ENCODE measurements at regions not wholly inside any gene's neighbourhood (a gene's known extent, or its start where the extent isn't known, plus 50 kb on each side); places are given as distances from the start of the nearest gene placed in this dataset.
"Not testable (repeated sequence)": the region's sequence is repeated elsewhere in the genome, so short reads cannot be mapped to it uniquely, and the experiment has no call there.

- no peaks in the 10 kb centered on the region for H3K4me1 Mint-ChIP-seq (ENCODE audit: low read depth)
- no peak overlapping the region for H3K27ac Mint-ChIP-seq
- H3K36me3 Mint-ChIP-seq: no peaks in the 10 kb centered on the region
- peaks cover 18% of the 10 kb centered on the region for H3K9me3 Mint-ChIP-seq
- no peak overlapping the region for H3K4me3 Mint-ChIP-seq
- ChIA-PET POLR2A (no interaction called here), CTCF (interaction anchor here (0.7 kb wide), 1 partner anchor 96 kb away, joined by 3 read pairs; no protein-coding TSS in a partner anchor)
- intact Hi-C loops (cut with micrococcal nuclease): no loop called here
- no peaks in the 10 kb centered on the region for H3K27me3 Mint-ChIP-seq
- DNase-seq: no peak
These were observed 224.3 kb upstream of the SOX2 start for GRCh38 chr3:181487236-181487978.

- ChIA-PET POLR2A (no interaction called here), CTCF (no interaction called here)
- H3K4me1 Mint-ChIP-seq (ENCODE audit: low read depth): no peaks in the 10 kb centered on the region
- no peak overlapping the region for H3K4me3 Mint-ChIP-seq
- peaks cover 27% of the 10 kb centered on the region for H3K9me3 Mint-ChIP-seq
- H3K27ac Mint-ChIP-seq: no peak overlapping the region
- intact Hi-C loops (cut with micrococcal nuclease): no loop called here
- no peaks in the 10 kb centered on the region for H3K36me3 Mint-ChIP-seq
- DNase-seq: no peak
- H3K27me3 Mint-ChIP-seq: no peaks in the 10 kb centered on the region
These were observed 225.4 kb upstream of the SOX2 start for GRCh38 chr3:181486141-181486885.

DNA sequence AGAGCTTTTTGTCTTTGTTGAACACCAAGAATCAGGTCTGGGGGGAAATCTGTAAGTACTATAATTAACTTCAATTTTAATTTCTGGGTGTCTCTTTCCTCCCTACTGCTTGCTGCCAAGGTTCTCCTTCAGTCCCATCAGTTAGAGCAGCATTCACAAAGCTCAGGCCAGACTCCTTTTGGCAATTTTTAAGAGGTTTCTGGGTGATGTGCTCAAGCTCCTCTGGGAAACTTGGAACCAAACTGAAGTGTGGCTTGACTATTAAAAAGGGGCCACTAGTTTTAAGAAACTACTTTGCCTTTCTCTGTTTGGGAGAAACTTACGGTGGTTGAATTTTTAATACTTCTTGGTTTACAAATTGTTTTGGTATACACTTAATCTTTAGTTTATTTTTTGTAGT, 227.7 kb upstream of the SOX2 start:
- no peak overlapping the region for H3K27ac Mint-ChIP-seq

DNA sequence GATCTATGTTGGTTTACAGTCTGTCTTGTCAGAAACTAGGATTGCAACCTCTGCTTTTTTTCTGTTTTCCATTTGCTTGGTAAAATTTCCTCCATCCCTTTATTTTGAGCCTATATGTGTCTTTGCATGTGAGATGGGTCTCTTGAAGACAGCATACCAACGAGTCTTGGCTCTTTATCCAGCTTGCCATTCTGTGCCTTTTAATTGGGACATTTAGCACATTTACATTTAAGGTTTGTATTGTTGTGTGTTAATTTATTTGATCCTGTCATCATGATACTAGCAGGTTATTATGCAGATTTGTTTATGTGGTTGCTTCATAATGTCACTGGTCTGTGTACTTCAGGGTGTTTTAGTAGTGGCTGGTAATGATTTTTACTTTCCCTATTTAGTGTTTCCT, 236.6 kb upstream of the SOX2 start:
- CTCF ChIA-PET; H3K4me1 Mint-ChIP-seq (ENCODE audit: low read depth); POLR2A ChIA-PET; H3K36me3 Mint-ChIP-seq; DNase-seq; H3K4me3 Mint-ChIP-seq; intact Hi-C loops (cut with micrococcal nuclease); H3K27me3 Mint-ChIP-seq; H3K27ac Mint-ChIP-seq: not testable (repeated sequence)
- peaks cover 66% of the 10 kb centered on the region for H3K9me3 Mint-ChIP-seq

More for the DNA sequence above, 227.7 kb upstream of the SOX2 start:
- H3K9me3 Mint-ChIP-seq: peaks cover 37% of the 10 kb centered on the region
- no peaks in the 10 kb centered on the region for H3K36me3 Mint-ChIP-seq
- H3K4me1 Mint-ChIP-seq (ENCODE audit: low read depth): no peaks in the 10 kb centered on the region
- intact Hi-C loops (cut with micrococcal nuclease): no loop called here
- H3K4me3 Mint-ChIP-seq: no peak overlapping the region
- CTCF ChIA-PET: no interaction called here
- DNase-seq: no peak
- POLR2A ChIA-PET: no interaction called here
- no peaks in the 10 kb centered on the region for H3K27me3 Mint-ChIP-seq

DNA sequence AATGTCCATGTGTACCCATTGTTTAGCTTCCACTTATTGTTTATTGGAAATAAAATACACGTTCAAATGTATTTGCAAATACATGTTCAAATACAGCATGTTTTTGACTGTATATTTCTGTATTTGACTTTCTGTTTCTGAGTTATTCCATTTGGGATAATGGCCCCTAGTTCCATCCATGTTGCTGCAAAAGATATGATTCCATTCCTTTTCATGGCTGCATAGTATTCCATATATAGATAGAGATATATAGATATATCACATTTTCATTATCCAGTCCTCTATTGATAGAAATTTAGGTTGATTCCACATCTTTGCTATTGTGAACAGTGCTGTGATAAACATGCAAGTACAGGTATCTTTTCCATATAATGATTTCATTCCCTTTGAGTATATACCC, 241.4 kb upstream of the SOX2 start:
- ChIA-PET CTCF (no interaction called here), POLR2A (no interaction called here)
- intact Hi-C loops (cut with micrococcal nuclease): no loop called here
- DNase-seq: no peak
- Mint-ChIP-seq H3K9me3 (peaks cover 54% of the 10 kb centered on the region), H3K4me1 (ENCODE audit: low read depth) (no peaks in the 10 kb centered on the region), H3K27me3 (no peaks in the 10 kb centered on the region), H3K27ac (no peak overlapping the region), H3K4me3 (no peak overlapping the region), H3K36me3 (no peaks in the 10 kb centered on the region)

- no peaks in the 10 kb centered on the region for H3K36me3 Mint-ChIP-seq
- ChIA-PET POLR2A (no interaction called here), CTCF (no interaction called here)
- no peak overlapping the region for H3K4me3 Mint-ChIP-seq
- H3K27me3 Mint-ChIP-seq: no peaks in the 10 kb centered on the region
- H3K27ac Mint-ChIP-seq: no peak overlapping the region
- peaks cover 21% of the 10 kb centered on the region for H3K9me3 Mint-ChIP-seq
- H3K4me1 Mint-ChIP-seq (ENCODE audit: low read depth): no peaks in the 10 kb centered on the region
- intact Hi-C loops (cut with micrococcal nuclease): no loop called here
- no peak for DNase-seq
These were observed 247.6 kb upstream of the SOX2 start for GRCh38 chr3:181464033-181464694.

DNA sequence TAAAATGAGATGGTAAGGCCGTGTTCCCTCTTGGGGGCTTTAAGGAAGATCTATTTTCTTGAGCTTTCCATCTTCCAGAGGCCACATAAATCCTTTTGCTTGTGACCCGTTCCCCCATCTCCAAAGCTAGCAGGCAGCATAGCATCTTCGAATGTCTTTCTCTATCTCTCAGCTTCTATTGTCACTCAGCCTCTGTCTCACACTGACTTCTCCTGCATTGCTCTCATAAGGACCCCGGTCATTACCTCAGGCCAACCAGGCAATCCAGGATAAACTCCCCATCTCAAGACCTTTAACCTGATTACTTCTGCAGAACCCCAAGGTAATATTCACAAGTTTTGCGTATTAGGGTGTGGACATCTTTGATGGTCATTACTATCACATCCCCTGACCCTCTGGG, 250.3 kb upstream of the SOX2 start:
- H3K27ac Mint-ChIP-seq: no peak overlapping the region
- H3K4me3 Mint-ChIP-seq: no peak overlapping the region
- ChIA-PET CTCF (no interaction called here), POLR2A (no interaction called here)
- H3K4me1 Mint-ChIP-seq (ENCODE audit: low read depth): no peaks in the 10 kb centered on the region
- no peak for DNase-seq
- intact Hi-C loops (cut with micrococcal nuclease): no loop called here
- no peaks in the 10 kb centered on the region for H3K27me3 Mint-ChIP-seq
- H3K36me3 Mint-ChIP-seq: no peaks in the 10 kb centered on the region
- H3K9me3 Mint-ChIP-seq: peaks cover 24% of the 10 kb centered on the region

- H3K9me3 Mint-ChIP-seq: peaks cover 27% of the 10 kb centered on the region
- CTCF ChIA-PET: no interaction called here
These were observed 252.2 kb upstream of the SOX2 start for GRCh38 chr3:181459516-181459915.

DNA sequence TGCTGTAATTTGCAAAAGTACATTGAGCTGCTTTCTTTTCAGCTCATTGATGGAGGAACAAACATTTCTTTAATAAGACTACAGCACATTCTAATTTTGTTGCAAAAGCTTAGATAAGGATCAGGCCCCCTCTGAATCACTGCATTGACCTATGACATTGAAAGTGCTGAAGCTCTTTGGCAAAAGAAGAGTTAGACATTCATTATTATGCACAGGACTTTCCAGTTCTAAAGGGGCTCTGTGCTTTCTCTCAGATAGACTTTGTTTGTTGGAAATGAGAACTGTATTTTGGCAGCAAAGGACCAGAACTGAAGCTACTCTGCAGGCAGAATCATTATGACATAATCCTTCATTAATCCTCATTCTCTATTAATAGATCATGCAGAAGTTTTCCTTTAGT, 252.9 kb upstream of the SOX2 start:
- ChIA-PET CTCF (no interaction called here), POLR2A (no interaction called here)
- Mint-ChIP-seq H3K4me3 (no peak overlapping the region), H3K27me3 (no peaks in the 10 kb centered on the region), H3K27ac (no peak overlapping the region), H3K4me1 (ENCODE audit: low read depth) (no peaks in the 10 kb centered on the region), H3K36me3 (no peaks in the 10 kb centered on the region), H3K9me3 (peaks cover 28% of the 10 kb centered on the region)
- no peak for DNase-seq
- intact Hi-C loops (cut with micrococcal nuclease): no loop called here

More at GRCh38 chr3:181459516-181459915, 252.2 kb upstream of the SOX2 start:
- no peak for DNase-seq
- no peaks in the 10 kb centered on the region for H3K4me1 Mint-ChIP-seq (ENCODE audit: low read depth)
- intact Hi-C loops (cut with micrococcal nuclease): no loop called here
- no peak overlapping the region for H3K4me3 Mint-ChIP-seq
- H3K27me3 Mint-ChIP-seq: no peaks in the 10 kb centered on the region
- H3K36me3 Mint-ChIP-seq: no peaks in the 10 kb centered on the region
- POLR2A ChIA-PET: no interaction called here
- H3K27ac Mint-ChIP-seq: no peak overlapping the region

DNA sequence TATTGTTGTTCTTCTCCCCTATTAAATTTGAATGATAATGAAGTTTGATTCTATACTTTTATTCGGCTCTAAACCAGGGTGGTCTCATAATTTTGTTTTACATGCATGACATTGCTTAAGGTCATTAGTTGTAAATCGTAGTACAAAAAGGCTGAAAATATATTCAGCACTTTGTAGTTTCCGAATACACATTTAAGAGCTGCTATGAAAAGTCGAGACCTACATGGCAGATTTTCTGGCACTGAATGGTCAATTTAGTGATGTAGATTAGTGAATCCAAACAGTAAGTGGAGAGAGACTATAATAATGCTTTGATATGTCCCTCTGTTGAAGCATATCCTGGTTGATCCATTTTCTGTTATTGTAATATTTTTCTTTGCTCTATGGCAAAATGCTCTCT, 254.0 kb upstream of the SOX2 start:
- H3K4me1 Mint-ChIP-seq (ENCODE audit: low read depth): no peaks in the 10 kb centered on the region
- no peaks in the 10 kb centered on the region for H3K36me3 Mint-ChIP-seq
- no peak for DNase-seq
- H3K4me3 Mint-ChIP-seq: no peak overlapping the region
- ChIA-PET POLR2A (no interaction called here), CTCF (no interaction called here)
- intact Hi-C loops (cut with micrococcal nuclease): no loop called here
- no peak overlapping the region for H3K27ac Mint-ChIP-seq
- peaks cover 29% of the 10 kb centered on the region for H3K9me3 Mint-ChIP-seq
- no peaks in the 10 kb centered on the region for H3K27me3 Mint-ChIP-seq

- no peaks in the 10 kb centered on the region for H3K36me3 Mint-ChIP-seq
- no peak overlapping the region for H3K27ac Mint-ChIP-seq
- ChIA-PET CTCF (no interaction called here), POLR2A (no interaction called here)
- H3K9me3 Mint-ChIP-seq: peaks cover 28% of the 10 kb centered on the region
- no peaks in the 10 kb centered on the region for H3K4me1 Mint-ChIP-seq (ENCODE audit: low read depth)
- DNase-seq: no peak
- intact Hi-C loops (cut with micrococcal nuclease): no loop called here
- H3K27me3 Mint-ChIP-seq: no peaks in the 10 kb centered on the region
- no peak overlapping the region for H3K4me3 Mint-ChIP-seq
These were observed 254.5 kb upstream of the SOX2 start for GRCh38 chr3:181457190-181457589.

DNA sequence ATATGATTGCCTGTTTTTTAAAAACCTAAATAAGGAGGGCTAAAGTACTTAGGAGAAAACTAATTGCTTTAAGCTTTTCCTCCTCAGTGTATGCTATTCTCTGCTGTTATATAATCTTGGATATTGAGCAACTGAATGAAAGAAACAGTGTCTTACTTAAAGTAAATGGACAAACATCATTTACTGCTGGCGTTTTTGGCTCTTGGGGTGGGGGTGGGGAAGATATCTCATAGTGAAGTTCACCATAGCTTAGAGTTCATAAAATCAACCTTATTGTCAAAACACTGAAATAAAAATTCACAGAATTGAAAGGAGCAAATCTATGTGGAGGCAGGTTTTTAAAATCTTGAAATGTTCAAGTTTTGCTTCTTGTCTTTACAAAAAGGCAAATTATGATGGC, 256.4 kb upstream of the SOX2 start:
- Mint-ChIP-seq H3K4me3 (no peak overlapping the region), H3K9me3 (peaks cover 33% of the 10 kb centered on the region), H3K36me3 (no peaks in the 10 kb centered on the region), H3K27me3 (no peaks in the 10 kb centered on the region), H3K4me1 (ENCODE audit: low read depth) (no peaks in the 10 kb centered on the region), H3K27ac (no peak overlapping the region)
- DNase-seq: no peak
- intact Hi-C loops (cut with micrococcal nuclease): no loop called here
- POLR2A ChIA-PET: no interaction called here
- CTCF ChIA-PET: interaction anchor here (0.7 kb wide), 1 partner anchor 110 kb away, joined by 3 read pairs; no protein-coding TSS in a partner anchor

Data from activated CD4-positive, alpha-beta memory T cell treated with anti-CD3 and anti-CD28 coated beads for 36 hours (primary cell).